ENCODE measurements at regions not wholly inside any gene's neighbourhood (a gene's known extent, or its start where the extent isn't known, plus 50 kb on each side); places are given as distances from the start of the nearest gene placed in this dataset.
A peak's percentile ranks its signal among the peaks of the same experiment; 100 is the strongest.

DNA sequence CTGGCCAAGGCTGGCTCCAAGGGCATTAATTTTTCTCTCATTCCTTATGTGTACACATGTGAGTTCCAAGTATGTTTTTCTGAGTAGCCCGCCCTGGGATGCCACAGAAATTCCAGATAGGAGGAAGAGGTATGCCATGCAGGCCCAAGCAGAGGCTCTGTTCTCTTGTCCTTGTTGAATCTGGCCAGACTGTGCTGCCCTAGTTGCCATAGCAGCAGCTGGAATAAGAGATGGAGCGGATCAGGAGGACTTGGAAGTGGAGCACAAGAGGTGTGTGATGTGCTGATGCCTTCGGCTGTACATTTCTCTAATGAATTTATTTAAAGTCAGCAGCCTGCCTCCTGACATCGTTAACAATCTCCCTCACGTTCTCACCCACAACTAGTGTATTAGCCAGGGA, 235.6 kb upstream of the RPS23 start:
- in situ Hi-C loops (cut with HindIII; ENCODE audit: extremely low pct_ligation_motif_present, low pct_unique_long_range_greater_than_20kb) (no loop called here), intact Hi-C loops (cut with micrococcal nuclease; ENCODE audit: unreplicated experiment) (no loop called here)
- TF ChIP-seq RFX3 (CRISPR knock-in tag; IDR thresholded peaks at IDR 0.05) (peak; percentile 57), HNRNPH1 (optimal IDR thresholded peaks at IDR 0.05; ENCODE audit: low read depth, low read length) (no peak)
- TF ChIP-seq, protein P1, sequence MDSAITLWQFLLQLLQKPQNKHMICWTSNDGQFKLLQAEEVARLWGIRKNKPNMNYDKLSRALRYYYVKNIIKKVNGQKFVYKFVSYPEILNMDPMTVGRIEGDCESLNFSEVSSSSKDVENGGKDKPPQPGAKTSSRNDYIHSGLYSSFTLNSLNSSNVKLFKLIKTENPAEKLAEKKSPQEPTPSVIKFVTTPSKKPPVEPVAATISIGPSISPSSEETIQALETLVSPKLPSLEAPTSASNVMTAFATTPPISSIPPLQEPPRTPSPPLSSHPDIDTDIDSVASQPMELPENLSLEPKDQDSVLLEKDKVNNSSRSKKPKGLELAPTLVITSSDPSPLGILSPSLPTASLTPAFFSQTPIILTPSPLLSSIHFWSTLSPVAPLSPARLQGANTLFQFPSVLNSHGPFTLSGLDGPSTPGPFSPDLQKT (CRISPR knock-in tag; IDR thresholded peaks at IDR 0.05; ENCODE audit: borderline replicate concordance) = no peak
- TF ChIP-seq, protein P2, sequence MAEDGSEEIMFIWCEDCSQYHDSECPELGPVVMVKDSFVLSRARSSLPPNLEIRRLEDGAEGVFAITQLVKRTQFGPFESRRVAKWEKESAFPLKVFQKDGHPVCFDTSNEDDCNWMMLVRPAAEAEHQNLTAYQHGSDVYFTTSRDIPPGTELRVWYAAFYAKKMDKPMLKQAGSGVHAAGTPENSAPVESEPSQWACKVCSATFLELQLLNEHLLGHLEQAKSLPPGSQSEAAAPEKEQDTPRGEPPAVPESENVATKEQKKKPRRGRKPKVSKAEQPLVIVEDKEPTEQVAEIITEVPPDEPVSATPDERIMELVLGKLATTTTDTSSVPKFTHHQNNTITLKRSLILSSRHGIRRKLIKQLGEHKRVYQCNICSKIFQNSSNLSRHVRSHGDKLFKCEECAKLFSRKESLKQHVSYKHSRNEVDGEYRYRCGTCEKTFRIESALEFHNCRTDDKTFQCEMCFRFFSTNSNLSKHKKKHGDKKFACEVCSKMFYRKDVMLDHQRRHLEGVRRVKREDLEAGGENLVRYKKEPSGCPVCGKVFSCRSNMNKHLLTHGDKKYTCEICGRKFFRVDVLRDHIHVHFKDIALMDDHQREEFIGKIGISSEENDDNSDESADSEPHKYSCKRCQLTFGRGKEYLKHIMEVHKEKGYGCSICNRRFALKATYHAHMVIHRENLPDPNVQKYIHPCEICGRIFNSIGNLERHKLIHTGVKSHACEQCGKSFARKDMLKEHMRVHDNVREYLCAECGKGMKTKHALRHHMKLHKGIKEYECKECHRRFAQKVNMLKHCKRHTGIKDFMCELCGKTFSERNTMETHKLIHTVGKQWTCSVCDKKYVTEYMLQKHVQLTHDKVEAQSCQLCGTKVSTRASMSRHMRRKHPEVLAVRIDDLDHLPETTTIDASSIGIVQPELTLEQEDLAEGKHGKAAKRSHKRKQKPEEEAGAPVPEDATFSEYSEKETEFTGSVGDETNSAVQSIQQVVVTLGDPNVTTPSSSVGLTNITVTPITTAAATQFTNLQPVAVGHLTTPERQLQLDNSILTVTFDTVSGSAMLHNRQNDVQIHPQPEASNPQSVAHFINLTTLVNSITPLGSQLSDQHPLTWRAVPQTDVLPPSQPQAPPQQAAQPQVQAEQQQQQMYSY (CRISPR knock-in tag; IDR thresholded peaks at IDR 0.05) = peak; percentile 89
- TF ChIP-seq, protein P3, sequence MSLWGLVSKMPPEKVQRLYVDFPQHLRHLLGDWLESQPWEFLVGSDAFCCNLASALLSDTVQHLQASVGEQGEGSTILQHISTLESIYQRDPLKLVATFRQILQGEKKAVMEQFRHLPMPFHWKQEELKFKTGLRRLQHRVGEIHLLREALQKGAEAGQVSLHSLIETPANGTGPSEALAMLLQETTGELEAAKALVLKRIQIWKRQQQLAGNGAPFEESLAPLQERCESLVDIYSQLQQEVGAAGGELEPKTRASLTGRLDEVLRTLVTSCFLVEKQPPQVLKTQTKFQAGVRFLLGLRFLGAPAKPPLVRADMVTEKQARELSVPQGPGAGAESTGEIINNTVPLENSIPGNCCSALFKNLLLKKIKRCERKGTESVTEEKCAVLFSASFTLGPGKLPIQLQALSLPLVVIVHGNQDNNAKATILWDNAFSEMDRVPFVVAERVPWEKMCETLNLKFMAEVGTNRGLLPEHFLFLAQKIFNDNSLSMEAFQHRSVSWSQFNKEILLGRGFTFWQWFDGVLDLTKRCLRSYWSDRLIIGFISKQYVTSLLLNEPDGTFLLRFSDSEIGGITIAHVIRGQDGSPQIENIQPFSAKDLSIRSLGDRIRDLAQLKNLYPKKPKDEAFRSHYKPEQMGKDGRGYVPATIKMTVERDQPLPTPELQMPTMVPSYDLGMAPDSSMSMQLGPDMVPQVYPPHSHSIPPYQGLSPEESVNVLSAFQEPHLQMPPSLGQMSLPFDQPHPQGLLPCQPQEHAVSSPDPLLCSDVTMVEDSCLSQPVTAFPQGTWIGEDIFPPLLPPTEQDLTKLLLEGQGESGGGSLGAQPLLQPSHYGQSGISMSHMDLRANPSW (CRISPR knock-in tag; IDR thresholded peaks at IDR 0.05; ENCODE audit: borderline replicate concordance) = no peak
- 15% methylated on average over 5 of the region's 5 CpGs for WGBS (ENCODE audit: low lambda C conversion rate)
- ChIA-PET POLR2A (no interaction called here), CTCF (ENCODE audit: low intra/inter-chr PET ratio, low total read pairs) (no interaction called here)
- H3K27ac ChIP-seq (ENCODE audit: extremely low read length, insufficient read depth, low read length) = no peak overlapping the region
- DNase-seq (ENCODE audit: low spot score) (no peak), FAIRE-seq (no peak), ATAC-seq (no peak)
- no peak overlapping the region for H3K4me2 ChIP-seq (ENCODE audit: low read depth, low read length)
- no peaks in the 10 kb centered on the region for H3K9me3 ChIP-seq (ENCODE audit: low read length)
- H3K36me3 ChIP-seq (replicated peaks in 1 of 2; ENCODE audit: control insufficient read depth in 1 of 2, insufficient read depth in 2 of 2, low read length in 2 of 2) = no peaks in the 10 kb centered on the region
- H3K27me3 ChIP-seq (ENCODE audit: control insufficient read depth in 1 of 2, insufficient read depth in 2 of 2, low read length in 2 of 2) = no peaks in the 10 kb centered on the region
- BruUV-seq (replicated peaks) = no TSS peak
- no peak overlapping the region for H3K4me3 ChIP-seq (replicated peaks in 1 of 3; ENCODE audit: insufficient read depth in 1 of 3, low read depth in 2 of 3, low read length in 3 of 3)
- H3K79me2 ChIP-seq (ENCODE audit: insufficient read depth, low read length) = no peaks in the 10 kb centered on the region
- H2AFZ ChIP-seq (ENCODE audit: low read length) = no peak overlapping the region
- H4K20me1 ChIP-seq (ENCODE audit: insufficient read depth, low read length) = no peaks in the 10 kb centered on the region
- H3K9ac ChIP-seq (ENCODE audit: insufficient read depth, low read depth, low read length) = no peak overlapping the region
- H3K4me1 ChIP-seq (ENCODE audit: insufficient read depth, low read length) = no peaks in the 10 kb centered on the region

All from HepG2 (cell line).